ENCODE measurements at regions not wholly inside any gene's neighbourhood (a gene's known extent, or its start where the extent isn't known, plus 50 kb on each side); places are given as distances from the start of the nearest gene placed in this dataset.

- no peaks in the 10 kb centered on the region for H3K4me1 ChIP-seq (ENCODE audit: insufficient read depth, low read length, poor library complexity, severe bottlenecking)
- no peaks in the 10 kb centered on the region for H3K9me2 ChIP-seq (ENCODE audit: insufficient read depth, low read length)
- H3K79me2 ChIP-seq (ENCODE audit: insufficient read depth, low read depth, low read length) = no peaks in the 10 kb centered on the region
- no peaks in the 10 kb centered on the region for H3K9me3 ChIP-seq (ENCODE audit: low read length)
- H2AFZ ChIP-seq (ENCODE audit: low read length) = no peak overlapping the region
- DNase-seq (ENCODE audit: low spot score) = no peak
- ChIA-PET CTCF (ENCODE audit: unreplicated experiment) (no interaction called here), POLR2A (no interaction called here)
- intact Hi-C loops (cut with micrococcal nuclease; ENCODE audit: unreplicated experiment) = no loop called here
- no peak overlapping the region for H3K4me3 ChIP-seq (ENCODE audit: low read depth, low read length, poor library complexity, severe bottlenecking)
- H4K20me1 ChIP-seq (ENCODE audit: insufficient read depth, low read length) = no peaks in the 10 kb centered on the region
- H3K4me2 ChIP-seq (ENCODE audit: low read length) = no peak overlapping the region
- H3K27ac ChIP-seq (ENCODE audit: low read depth, low read length, poor library complexity, severe bottlenecking) = no peak overlapping the region
- H3K36me3 ChIP-seq (ENCODE audit: insufficient read depth, low read length) = no peaks in the 10 kb centered on the region
- no TSS peak for BruUV-seq (replicated peaks)
- TF ChIP-seq EZH2phosphoT487 (IDR thresholded peaks at IDR 0.05; ENCODE audit: borderline replicate concordance, low read depth, low read length) (no peak), CTCF (conservative IDR thresholded peaks at IDR 0.05; ENCODE audit: low read length) (no peak)
These were observed 452.4 kb upstream of the CDH7 start for GRCh38 chr18:65298422-65298821.

- Histone ChIP-seq H3K9me3 (ENCODE audit: low read length) (no peaks in the 10 kb centered on the region), H4K20me1 (ENCODE audit: insufficient read depth, low read length) (no peaks in the 10 kb centered on the region), H3K79me2 (ENCODE audit: insufficient read depth, low read depth, low read length) (no peaks in the 10 kb centered on the region), H3K9me2 (ENCODE audit: insufficient read depth, low read length) (no peaks in the 10 kb centered on the region), H2AFZ (ENCODE audit: low read length) (no peak overlapping the region), H3K27ac (ENCODE audit: low read depth, low read length, poor library complexity, severe bottlenecking) (no peak overlapping the region), H3K4me2 (ENCODE audit: low read length) (no peak overlapping the region), H3K4me1 (ENCODE audit: insufficient read depth, low read length, poor library complexity, severe bottlenecking) (no peaks in the 10 kb centered on the region), H3K4me3 (ENCODE audit: low read depth, low read length, poor library complexity, severe bottlenecking) (no peak overlapping the region), H3K36me3 (ENCODE audit: insufficient read depth, low read length) (no peaks in the 10 kb centered on the region)
- DNase-seq (ENCODE audit: low spot score) = no peak
- intact Hi-C loops (cut with micrococcal nuclease; ENCODE audit: unreplicated experiment) = no loop called here
- no peak for TF ChIP-seq EZH2phosphoT487 (IDR thresholded peaks at IDR 0.05; ENCODE audit: borderline replicate concordance, low read depth, low read length)
- CTCF ChIA-PET (ENCODE audit: unreplicated experiment) = no interaction called here
- POLR2A ChIA-PET = interaction anchor here (0.7 kb wide), 1 partner anchor 285 kb away, joined by 3 read pairs; no protein-coding TSS in a partner anchor
- BruUV-seq (replicated peaks) = no TSS peak
These were observed 461.9 kb upstream of the CDH7 start for GRCh38 chr18:65288908-65289307.

GRCh38 chr18:65287652-65288051 lies 463.2 kb upstream of the CDH7 start:
- Histone ChIP-seq H3K79me2 (ENCODE audit: insufficient read depth, low read depth, low read length) (no peaks in the 10 kb centered on the region), H3K4me1 (ENCODE audit: insufficient read depth, low read length, poor library complexity, severe bottlenecking) (no peaks in the 10 kb centered on the region), H3K4me3 (ENCODE audit: low read depth, low read length, poor library complexity, severe bottlenecking) (no peak overlapping the region), H4K20me1 (ENCODE audit: insufficient read depth, low read length) (no peaks in the 10 kb centered on the region), H3K27ac (ENCODE audit: low read depth, low read length, poor library complexity, severe bottlenecking) (no peak overlapping the region), H2AFZ (ENCODE audit: low read length) (no peak overlapping the region), H3K9me3 (ENCODE audit: low read length) (no peaks in the 10 kb centered on the region), H3K9me2 (ENCODE audit: insufficient read depth, low read length) (no peaks in the 10 kb centered on the region), H3K36me3 (ENCODE audit: insufficient read depth, low read length) (no peaks in the 10 kb centered on the region), H3K4me2 (ENCODE audit: low read length) (no peak overlapping the region)
- DNase-seq (ENCODE audit: low spot score) = no peak
- POLR2A ChIA-PET = no interaction called here
- CTCF ChIA-PET (ENCODE audit: unreplicated experiment) = no interaction called here
- TF ChIP-seq CTCF (conservative IDR thresholded peaks at IDR 0.05; ENCODE audit: low read length) (no peak), EZH2phosphoT487 (IDR thresholded peaks at IDR 0.05; ENCODE audit: borderline replicate concordance, low read depth, low read length) (no peak)
- BruUV-seq (replicated peaks) = no TSS peak
- intact Hi-C loops (cut with micrococcal nuclease; ENCODE audit: unreplicated experiment) = no loop called here
